Endothelial cell (in vitro differentiated cells): ENCODE measurements at regions not wholly inside any gene's neighbourhood (a gene's known extent, or its start where the extent isn't known, plus 50 kb on each side); places are given as distances from the start of the nearest gene placed in this dataset.
A peak's percentile ranks its signal among the peaks of the same experiment; 100 is the strongest.

ENCODE experiments used
- DNase-seq: peaks from one replicate; pipeline ENCODE4 v3.0.0; 2021; ENCODE audit warnings: low spot score
- H3K27ac Mint-ChIP-seq: one replicate; pipeline ENCODE4 v1.8.0; 2021; ENCODE audit warnings: mixed read lengths, inconsistent platforms; ENCODE audit not compliant: unreplicated experiment
- H3K27me3 Mint-ChIP-seq: one replicate; pipeline ENCODE4 v1.8.0; 2021; ENCODE audit warnings: mild to moderate bottlenecking, moderate library complexity, mixed read lengths, inconsistent platforms; ENCODE audit not compliant: unreplicated experiment
- H3K36me3 Mint-ChIP-seq: one replicate; pipeline ENCODE4 v1.8.0; 2021; ENCODE audit warnings: mild to moderate bottlenecking, low read depth, mixed read lengths, inconsistent platforms; ENCODE audit not compliant: unreplicated experiment
- H3K4me1 Mint-ChIP-seq: one replicate; pipeline ENCODE4 v1.8.0; 2021; ENCODE audit warnings: mild to moderate bottlenecking, mixed read lengths, inconsistent platforms; ENCODE audit not compliant: unreplicated experiment
- H3K4me3 Mint-ChIP-seq: one replicate; pipeline ENCODE4 v1.8.0; 2021; ENCODE audit warnings: mild to moderate bottlenecking, mixed read lengths, inconsistent platforms; ENCODE audit not compliant: unreplicated experiment
- H3K9me3 Mint-ChIP-seq: one replicate; pipeline ENCODE4 v1.8.0; 2021; ENCODE audit warnings: mixed read lengths, inconsistent platforms; ENCODE audit not compliant: unreplicated experiment
- TF ChIP-seq, protein P1 (sequence below): fragments of 200-600 bp; sonication (generic); IDR thresholded peaks from one replicate; pipeline ENCODE4 v1.5.0; 2021; ENCODE audit warnings: antibody characterized with exemption; ENCODE audit not compliant: unreplicated experiment

DNA sequence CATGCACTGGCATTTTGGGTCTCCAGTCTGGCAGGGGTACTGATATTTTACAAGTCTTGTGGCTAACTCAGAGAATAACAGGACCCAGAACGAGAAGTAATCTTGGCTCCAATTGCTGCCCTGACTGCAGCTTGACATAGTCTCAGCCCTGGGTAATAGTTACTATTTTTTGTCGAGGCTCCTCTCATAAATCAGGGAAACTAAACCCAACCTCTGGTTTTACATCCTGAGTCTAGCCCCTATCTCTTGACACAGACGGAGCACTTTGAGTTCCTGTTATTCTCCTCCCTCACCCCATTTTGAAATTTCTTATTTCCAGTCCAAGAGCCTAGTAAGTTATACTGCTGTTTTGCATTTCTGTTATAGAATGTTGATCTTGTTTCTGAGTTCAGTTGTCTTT, 276.1 kb upstream of the GOLIM4 start:
- Mint-ChIP-seq H3K4me1 (peaks cover 7% of the 10 kb centered on the region), H3K9me3 (no peaks in the 10 kb centered on the region), H3K36me3 (no peaks in the 10 kb centered on the region), H3K27me3 (no peaks in the 10 kb centered on the region), H3K27ac (peak overlapping the region; percentile 65), H3K4me3 (no peak overlapping the region)
- peak; percentile 6 for DNase-seq
- TF ChIP-seq, protein P1, sequence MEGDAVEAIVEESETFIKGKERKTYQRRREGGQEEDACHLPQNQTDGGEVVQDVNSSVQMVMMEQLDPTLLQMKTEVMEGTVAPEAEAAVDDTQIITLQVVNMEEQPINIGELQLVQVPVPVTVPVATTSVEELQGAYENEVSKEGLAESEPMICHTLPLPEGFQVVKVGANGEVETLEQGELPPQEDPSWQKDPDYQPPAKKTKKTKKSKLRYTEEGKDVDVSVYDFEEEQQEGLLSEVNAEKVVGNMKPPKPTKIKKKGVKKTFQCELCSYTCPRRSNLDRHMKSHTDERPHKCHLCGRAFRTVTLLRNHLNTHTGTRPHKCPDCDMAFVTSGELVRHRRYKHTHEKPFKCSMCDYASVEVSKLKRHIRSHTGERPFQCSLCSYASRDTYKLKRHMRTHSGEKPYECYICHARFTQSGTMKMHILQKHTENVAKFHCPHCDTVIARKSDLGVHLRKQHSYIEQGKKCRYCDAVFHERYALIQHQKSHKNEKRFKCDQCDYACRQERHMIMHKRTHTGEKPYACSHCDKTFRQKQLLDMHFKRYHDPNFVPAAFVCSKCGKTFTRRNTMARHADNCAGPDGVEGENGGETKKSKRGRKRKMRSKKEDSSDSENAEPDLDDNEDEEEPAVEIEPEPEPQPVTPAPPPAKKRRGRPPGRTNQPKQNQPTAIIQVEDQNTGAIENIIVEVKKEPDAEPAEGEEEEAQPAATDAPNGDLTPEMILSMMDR: no peak

DNA sequence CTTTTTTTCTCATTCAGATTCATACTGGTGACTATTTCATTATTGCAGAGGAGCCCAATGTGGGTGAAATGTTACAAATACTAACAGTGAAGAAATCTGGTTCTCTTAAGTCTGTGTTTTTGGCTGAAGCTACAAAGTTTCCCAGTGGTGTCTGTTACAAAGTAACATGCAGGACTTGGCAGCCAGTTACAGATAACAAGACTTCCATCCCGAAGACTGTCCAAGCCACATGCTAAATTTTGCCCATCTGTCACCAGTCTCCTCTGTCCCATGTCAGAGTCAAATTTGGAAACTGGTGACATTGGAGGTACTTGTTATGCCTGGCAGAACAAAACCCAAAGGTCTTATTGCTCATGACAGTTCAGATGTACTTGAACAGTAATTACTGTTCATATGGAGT, 269.2 kb upstream of the GOLIM4 start:
- H3K4me3 Mint-ChIP-seq: no peak overlapping the region
- H3K4me1 Mint-ChIP-seq: peaks cover 7% of the 10 kb centered on the region
- no peaks in the 10 kb centered on the region for H3K27me3 Mint-ChIP-seq
- H3K9me3 Mint-ChIP-seq: no peaks in the 10 kb centered on the region
- H3K36me3 Mint-ChIP-seq: no peaks in the 10 kb centered on the region
- TF ChIP-seq, protein P1: no peak
- DNase-seq: no peak
- no peak overlapping the region for H3K27ac Mint-ChIP-seq

DNA sequence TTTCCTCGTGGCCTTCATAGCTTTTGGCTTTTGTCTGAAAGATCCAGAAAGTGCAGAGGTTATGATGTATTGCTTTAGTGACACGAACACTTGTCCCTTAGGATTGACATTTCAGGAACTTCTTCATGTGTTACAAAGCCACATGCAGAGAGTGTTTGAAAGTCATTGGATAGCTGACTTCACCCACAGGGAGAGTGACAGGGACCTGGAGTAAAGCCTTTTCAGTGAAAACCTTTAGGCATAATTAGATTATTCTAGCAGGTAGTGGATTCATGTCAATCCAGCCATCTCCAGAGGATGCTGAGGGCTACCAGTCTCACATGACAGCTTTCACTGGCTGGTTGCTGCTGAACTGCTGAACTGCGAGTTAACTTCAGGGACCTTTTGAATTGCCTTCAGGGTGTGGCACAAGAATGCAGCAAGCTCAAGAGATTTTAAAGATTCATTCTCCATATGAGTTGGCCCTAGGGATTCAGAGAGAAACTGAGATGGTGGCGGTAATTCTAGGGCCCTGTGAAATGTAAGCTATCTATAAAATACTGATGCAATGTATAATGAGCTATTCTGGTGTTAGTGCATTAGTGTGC, 267.0 kb upstream of the GOLIM4 start:
- H3K9me3 Mint-ChIP-seq: no peaks in the 10 kb centered on the region
- no peak overlapping the region for H3K27ac Mint-ChIP-seq

DNA sequence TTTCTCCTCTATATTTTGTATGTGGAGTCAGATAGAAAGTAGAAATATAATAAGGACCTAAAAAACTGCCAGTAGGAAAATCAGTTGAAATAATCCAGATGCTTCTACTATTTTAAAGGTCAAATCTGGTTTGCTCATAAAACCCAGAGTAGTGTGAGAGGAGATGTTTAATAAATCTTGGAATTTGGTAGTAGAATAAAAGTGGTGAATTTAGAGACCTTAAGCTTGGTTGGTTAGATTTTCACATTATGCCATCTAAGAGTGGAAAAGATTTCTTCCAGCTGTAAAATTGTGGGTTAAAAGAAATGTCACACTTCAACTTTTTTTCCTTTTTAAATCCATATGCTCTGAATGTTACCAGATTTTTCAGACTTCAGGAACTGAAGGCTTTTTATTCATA, 266.4 kb upstream of the GOLIM4 start:
- TF ChIP-seq, protein P1: no peak
- peaks cover 7% of the 10 kb centered on the region for H3K4me1 Mint-ChIP-seq
- no peaks in the 10 kb centered on the region for H3K36me3 Mint-ChIP-seq
- H3K27ac Mint-ChIP-seq: no peak overlapping the region
- no peaks in the 10 kb centered on the region for H3K27me3 Mint-ChIP-seq
- no peak for DNase-seq
- no peak overlapping the region for H3K4me3 Mint-ChIP-seq
- H3K9me3 Mint-ChIP-seq: no peaks in the 10 kb centered on the region

More for the DNA sequence above, 267.0 kb upstream of the GOLIM4 start:
- peaks cover 7% of the 10 kb centered on the region for H3K4me1 Mint-ChIP-seq
- TF ChIP-seq, protein P1: no peak
- no peaks in the 10 kb centered on the region for H3K36me3 Mint-ChIP-seq
- no peak for DNase-seq
- no peak overlapping the region for H3K4me3 Mint-ChIP-seq
- no peaks in the 10 kb centered on the region for H3K27me3 Mint-ChIP-seq

DNA sequence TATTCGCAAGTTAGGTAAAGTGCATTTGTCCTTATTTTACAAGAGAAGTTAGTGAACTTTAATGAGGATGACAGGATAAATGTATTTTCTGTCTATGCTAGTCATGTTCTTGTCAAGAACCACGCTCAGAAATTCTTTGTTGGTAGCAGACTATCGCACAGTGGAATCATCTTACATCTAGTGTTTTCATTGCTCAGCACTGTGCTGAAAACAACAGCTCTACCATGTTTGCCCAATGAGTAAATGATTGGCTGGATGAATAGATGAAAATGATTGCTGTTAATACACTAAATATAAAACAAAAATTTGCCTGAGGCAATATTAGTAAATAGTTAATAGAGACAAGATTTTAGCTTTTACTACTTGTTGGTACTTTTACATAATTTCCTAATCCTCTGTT, 265.3 kb upstream of the GOLIM4 start:
- TF ChIP-seq, protein P1: no peak
- Mint-ChIP-seq H3K27me3 (no peaks in the 10 kb centered on the region), H3K4me1 (peaks cover 7% of the 10 kb centered on the region), H3K9me3 (no peaks in the 10 kb centered on the region), H3K27ac (no peak overlapping the region), H3K4me3 (no peak overlapping the region), H3K36me3 (no peaks in the 10 kb centered on the region)
- no peak for DNase-seq
